Adrenal gland (tissue), 5 donors: ENCODE measurements at regions not wholly inside any gene's neighbourhood (a gene's known extent, or its start where the extent isn't known, plus 50 kb on each side); places are given as distances from the start of the nearest gene placed in this dataset.

Source experiments
- CTCF ChIP-seq, 6 experiments: fragments of 450-650 bp in 4 of 6; fragments of 200-600 bp in 2 of 6; sonication (generic) in 1 of 6; IDR thresholded peaks; 1 replicate in 5 of 6; 2 replicates in 1 of 6; pipeline versions ENCODE4 v1.5.1 to v1.8.0; 2016 to 2021; ENCODE audit warnings: antibody characterized with exemption in 6 of 6, mild to moderate bottlenecking in 2 of 6, moderate library complexity in 1 of 6
- POLR2A ChIP-seq, 2 donors: fragments of 450-650 bp; IDR thresholded peaks; one replicate each; pipeline ENCODE4 v1.6.1; 2017; ENCODE audit warnings: antibody characterized with exemption in 2 of 2, mild to moderate bottlenecking in 2 of 2, moderate library complexity in 1 of 2
- donor health status: DM: no; HTN: no; CAD: no.

DNA sequence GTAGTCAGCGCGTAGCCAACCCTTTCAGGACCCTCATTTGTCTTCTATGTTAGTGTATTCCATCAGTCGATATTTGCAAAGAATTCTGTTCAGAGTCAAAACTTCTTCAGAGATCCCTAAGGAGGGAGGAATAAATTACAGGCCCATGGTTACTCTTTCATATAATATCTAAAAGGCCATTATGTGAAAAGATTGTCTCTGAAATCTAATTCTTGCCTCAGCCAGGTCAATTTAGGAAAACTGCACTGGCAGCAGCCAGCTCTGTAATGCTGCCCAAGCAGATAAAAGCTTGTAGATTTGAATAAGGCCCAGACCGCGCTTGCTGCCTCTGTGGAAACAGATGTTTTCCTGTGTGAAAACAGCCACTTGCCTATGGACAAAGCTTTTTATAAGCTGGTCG, 379.8 kb downstream of the CNTNAP4 start:
- TF ChIP-seq CTCF (IDR thresholded peaks at IDR 0.05) = no peak
- TF ChIP-seq POLR2A (IDR thresholded peaks at IDR 0.05) = no peak
